K562 (cell line): ENCODE measurements at regions not wholly inside any gene's neighbourhood (a gene's known extent, or its start where the extent isn't known, plus 50 kb on each side); places are given as distances from the start of the nearest gene placed in this dataset.

Experiments used
- ATAC-seq: fragments of 200-7000 bp; cut with Tn5 transposase; 3 replicates; pipeline ENCODE4 v1.9.1; 2020; ENCODE audit warnings: moderate library complexity
- BruUV-seq: library from RNA; stranded (reverse); fragments of 400-500 nt; replicated peaks from 2 replicates; lab custom pipeline; 2021; lab: Mats Ljungman, UMichigan
- CTCF ChIA-PET: fragments of 300-600 bp; formaldehyde crosslinking; extraction: SDS; loops from one replicate; lab custom pipeline; 2021; ENCODE audit warnings: low intra/inter-chr PET ratio; lab: Yijun Ruan, JAX
- POLR2A ChIA-PET: fragments of 300-600, 350-650 bp; sonication (Branson Sonifier 250); formaldehyde crosslinking; extraction: SDS; loops from one replicate; lab custom pipeline; 2021; ENCODE audit warnings: antibody characterized with exemption, inconsistent platforms; lab: Yijun Ruan, JAX
- DNase-seq, 4 experiments: peaks; one replicate each; pipeline versions ENCODE4 v3.0.0 to v3.0.0-alpha.2; 2011 to 2018; ENCODE audit warnings: low spot score in 3 of 4, mixed read lengths in 3 of 4; ENCODE audit errors: extremely low read depth in 1 of 4
- FAIRE-seq: peaks from 2 replicates; lab custom pipeline; 2011; peaks lifted over from hg19 to GRCh38; lab: Jason Lieb, UNC
- H2AFZ ChIP-seq: 2 replicates; pipeline ENCODE4 v1.6.0; 2011; ENCODE audit warnings: low read depth, low read length, control low read depth, inconsistent platforms
- H3K27ac ChIP-seq: fragments of 200-600 bp; 3 replicates; pipeline ENCODE4 v1.8.0; 2011; ENCODE audit warnings: low read depth, mild to moderate bottlenecking, control low read depth, inconsistent platforms, low read length, moderate library complexity, mixed read lengths; ENCODE audit errors: extremely low read depth
- H3K27me3 ChIP-seq, 2 experiments: fragments of 300-600 bp in 1 of 2; 2 replicates in 1 of 2; 3 replicates in 1 of 2; pipeline versions ENCODE4 v1.6.0 to v1.8.0; 2011; ENCODE audit warnings: inconsistent platforms in 2 of 2, low read length in 2 of 2, mild to moderate bottlenecking in 1 of 2, mixed read lengths in 1 of 2, moderate library complexity in 1 of 2; ENCODE audit not compliant: control insufficient read depth in 2 of 2, insufficient read depth in 2 of 2
- H3K36me3 ChIP-seq: fragments of 300-600 bp; 3 replicates; pipeline ENCODE4 v1.8.0; 2011; ENCODE audit warnings: mild to moderate bottlenecking, low read length, inconsistent platforms; ENCODE audit not compliant: control insufficient read depth, insufficient read depth
- H3K4me1 ChIP-seq, 2 experiments: fragments of 200-600 bp in 1 of 2; replicated peaks in 1 of 2; 2 replicates in 1 of 2; 3 replicates in 1 of 2; pipeline versions ENCODE4 v1.5.1 to v1.8.0; 2011; ENCODE audit warnings: inconsistent platforms in 2 of 2, low read length in 2 of 2, mild to moderate bottlenecking in 1 of 2, mixed read lengths in 1 of 2, moderate library complexity in 1 of 2; ENCODE audit not compliant: control insufficient read depth in 2 of 2, insufficient read depth in 2 of 2
- H3K4me2 ChIP-seq: 2 replicates; pipeline ENCODE4 v1.6.1; 2011; ENCODE audit warnings: low read length, control low read depth, inconsistent platforms, mixed read lengths; ENCODE audit not compliant: insufficient read depth
- H3K4me3 ChIP-seq: fragments of 200-600 bp; sonication (generic), shearing (Covaris generic); 2 replicates; pipeline ENCODE4 v1.5.1; 2016; ENCODE audit warnings: control low read depth, inconsistent platforms
- H3K79me2 ChIP-seq: fragments of 200-600 bp; 3 replicates; pipeline ENCODE4 v1.8.0; 2011; ENCODE audit warnings: low read length, inconsistent platforms; ENCODE audit not compliant: control insufficient read depth, insufficient read depth
- H3K9ac ChIP-seq, 2 experiments: 2 replicates each; pipeline versions ENCODE4 v1.6.0 to v1.6.1; 2011; ENCODE audit warnings: low read depth in 2 of 2, low read length in 2 of 2, control low read depth in 1 of 2, inconsistent platforms in 1 of 2, mild to moderate bottlenecking in 1 of 2, mixed read lengths in 1 of 2; ENCODE audit not compliant: insufficient read depth in 1 of 2
- H3K9me1 ChIP-seq: one replicate; pipeline ENCODE4 v1.6.0; 2011; ENCODE audit warnings: inconsistent platforms, mild to moderate bottlenecking, low read length, moderate library complexity; ENCODE audit not compliant: control insufficient read depth, insufficient read depth
- H3K9me3 ChIP-seq: replicated peaks from 2 replicates; pipeline ENCODE4 v1.5.1; 2011; ENCODE audit warnings: low read depth, low read length, inconsistent platforms; ENCODE audit not compliant: control insufficient read depth, insufficient read depth
- H4K20me1 ChIP-seq: replicated peaks from 2 replicates; pipeline ENCODE4 v1.6.1; 2011; ENCODE audit warnings: low read length, inconsistent platforms, mixed read lengths; ENCODE audit not compliant: control insufficient read depth, insufficient read depth
- ILK ChIP-seq: fragments of 450-650 bp; IDR thresholded peaks from 2 replicates; pipeline ENCODE4 v1.6.1; 2016; ENCODE audit warnings: missing genetic modification characterization, low read depth, mild to moderate bottlenecking, missing compliant biosample characterization, moderate library complexity, borderline replicate concordance
- JUND ChIP-seq, 2 experiments: IDR thresholded peaks; 2 replicates in 1 of 2; 3 replicates in 1 of 2; pipeline ENCODE4 v1.6.1; 2011; ENCODE audit warnings: borderline replicate concordance in 2 of 2, low read depth in 2 of 2, low read length in 2 of 2, improper control_type of control experiment in 1 of 2, missing biosample characterization in 1 of 2, missing genetic modification characterization in 1 of 2, missing genetic modification reagents in 1 of 2
- MCM7 ChIP-seq, 2 experiments: fragments of 450-650 bp; IDR thresholded peaks; 2 replicates each; pipeline ENCODE4 v1.6.1; 2016 to 2018
- PTTG1 ChIP-seq: fragments of 450-650 bp; IDR thresholded peaks from 2 replicates; pipeline ENCODE4 v1.6.1; 2016; ENCODE audit warnings: low read depth, mild to moderate bottlenecking, missing genetic modification characterization, missing compliant biosample characterization
- PURB ChIP-seq: sonication (generic); formaldehyde crosslinking; IDR thresholded peaks from 2 replicates; pipeline ENCODE4 v1.9.0; 2021; ENCODE audit warnings: low read depth, mild to moderate bottlenecking, missing genetic modification reagents
- RFX5 ChIP-seq: IDR thresholded peaks from 2 replicates; pipeline ENCODE4 v1.6.1; 2011; ENCODE audit warnings: low read depth, mild to moderate bottlenecking, improper control_type of control experiment, low read length
- SLC30A9 ChIP-seq: fragments of 250-450 bp; sonication (Bioruptor Pico); IDR thresholded peaks from 2 replicates; pipeline ENCODE4 v1.8.0; 2022; ENCODE audit warnings: mild to moderate bottlenecking, moderate library complexity
- SRSF9 ChIP-seq: fragments of 200-400 bp; formaldehyde crosslinking; IDR thresholded peaks from 2 replicates; pipeline ENCODE4 v1.6.1; 2017; ENCODE audit warnings: low read depth, low read length, borderline replicate concordance
- TEAD4 ChIP-seq, 2 experiments: sonication (generic) in 1 of 2; formaldehyde crosslinking in 1 of 2; IDR thresholded peaks; 2 replicates each; pipeline versions ENCODE4 v1.6.1 to v1.8.0; 2012 to 2022; ENCODE audit warnings: borderline replicate concordance in 1 of 2, inconsistent platforms in 1 of 2, low read length in 1 of 2, mild to moderate bottlenecking in 1 of 2, missing genetic modification reagents in 1 of 2
- XRCC3 ChIP-seq: fragments of 450-650 bp; IDR thresholded peaks from 2 replicates; pipeline ENCODE4 v1.6.1; 2017; ENCODE audit warnings: mild to moderate bottlenecking, moderate library complexity
- ZC3H8 ChIP-seq: fragments of 450-650 bp; IDR thresholded peaks from 2 replicates; pipeline ENCODE4 v1.6.1; 2017
- ZFP1 ChIP-seq: fragments of 450-650 bp; formaldehyde crosslinking; IDR thresholded peaks from 2 replicates; pipeline ENCODE4 v1.4.0; 2020; ENCODE audit warnings: mild to moderate bottlenecking, mixed read lengths
- ZNF41 ChIP-seq: fragments of 250-450 bp; sonication (Bioruptor Pico); conservative IDR thresholded peaks from 2 replicates; pipeline ENCODE4 v1.4.0; 2020; ENCODE audit warnings: mild to moderate bottlenecking
- WGBS: fragments of 100-300 bp; shearing (Covaris generic); methylation state at CpG from one replicate; pipeline ENCODE4 v1.1.6; 2016; ENCODE audit warnings: low coverage, mixed read lengths; ENCODE audit not compliant: insufficient coverage; ENCODE audit errors: missing lambda C conversion rate; 5-methylcytosine and 5-hydroxymethylcytosine counted together
- in situ Hi-C: fragments of 300-500 bp; cut with MboI; formaldehyde crosslinking; loops from 4 replicates; pipeline ENCODE4 v1.15.0; 2018; ENCODE audit warnings: inconsistent platforms, mixed read lengths
- intact Hi-C: fragments of 100-400 bp; cut with micrococcal nuclease; formaldehyde crosslinking; loops from 2 replicates; pipeline ENCODE4 v1.14.2; 2022
- TF ChIP-seq, protein P1 (sequence below): fragments of 250-450 bp; sonication (Bioruptor Pico); IDR thresholded peaks from 2 replicates; pipeline ENCODE4 v1.9.0; 2021; ENCODE audit warnings: mild to moderate bottlenecking
- TF ChIP-seq, protein P2 (sequence below): fragments of 450-650 bp; formaldehyde crosslinking; conservative IDR thresholded peaks from 2 replicates; pipeline ENCODE4 v1.4.0; 2022; ENCODE audit warnings: mild to moderate bottlenecking, missing genetic modification characterization
- TF ChIP-seq, protein P3 (sequence below): sonication (generic); formaldehyde crosslinking; IDR thresholded peaks from 2 replicates; pipeline ENCODE4 v1.8.0; 2022; ENCODE audit warnings: mild to moderate bottlenecking, missing genetic modification reagents

DNA sequence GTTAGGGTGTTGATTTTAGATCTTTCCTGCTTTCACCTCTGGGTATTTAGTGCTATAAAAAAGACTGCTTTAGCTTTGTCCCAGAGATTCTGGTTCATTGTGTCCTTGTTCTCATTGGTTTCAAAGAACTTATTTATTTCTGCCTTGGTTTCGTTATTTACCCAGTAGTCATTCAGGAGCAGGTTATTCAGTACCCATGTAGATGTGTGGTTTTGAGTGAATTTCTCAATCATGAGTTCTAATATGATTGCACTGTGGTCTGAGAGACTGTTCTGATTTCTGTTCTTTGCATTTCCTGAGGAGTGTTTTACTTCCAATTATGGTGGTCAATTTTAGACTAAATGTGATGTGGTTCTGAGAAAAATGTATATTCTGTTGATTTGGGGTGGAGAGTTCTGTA, 167.1 kb upstream of the KYNU start:
- intact Hi-C loops (no loop called here), in situ Hi-C loops (no loop called here)
- Histone ChIP-seq H3K9me3 (no peaks in the 10 kb centered on the region), H3K4me1 (no peaks in the 10 kb centered on the region), H3K27ac (no peak overlapping the region), H3K4me2 (no peak overlapping the region), H3K4me3 (no peak overlapping the region), H3K27me3 (no peaks in the 10 kb centered on the region), H3K36me3 (no peaks in the 10 kb centered on the region), H4K20me1 (no peaks in the 10 kb centered on the region), H3K9ac (no peak overlapping the region), H3K79me2 (no peaks in the 10 kb centered on the region), H3K9me1 (no peaks in the 10 kb centered on the region), H2AFZ (no peak overlapping the region)
- ATAC-seq: no peak
- no TSS peak for BruUV-seq
- no peak for FAIRE-seq
- ChIA-PET CTCF (no interaction called here), POLR2A (no interaction called here)
- WGBS: 0% methylated on average over 1 of the region's 1 CpG
- TF ChIP-seq, protein P1, sequence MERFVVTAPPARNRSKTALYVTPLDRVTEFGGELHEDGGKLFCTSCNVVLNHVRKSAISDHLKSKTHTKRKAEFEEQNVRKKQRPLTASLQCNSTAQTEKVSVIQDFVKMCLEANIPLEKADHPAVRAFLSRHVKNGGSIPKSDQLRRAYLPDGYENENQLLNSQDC (CRISPR knock-in tag): no peak
- TF ChIP-seq PURB (CRISPR knock-in tag) (no peak), ZFP1 (CRISPR knock-in tag) (no peak), JUND (IDR thresholded peaks at IDR 0.05; ENCODE audit: borderline replicate concordance, low read depth, low read length) (no peak), JUND (tag; IDR thresholded peaks at IDR 0.05; ENCODE audit: borderline replicate concordance, low read depth, low read length) (no peak), ZC3H8 (no peak), MCM7 (IDR thresholded peaks at IDR 0.05) (no peak), SRSF9 (no peak), TEAD4 (IDR thresholded peaks at IDR 0.05; ENCODE audit: low read length) (no peak), TEAD4 (CRISPR knock-in tag; IDR thresholded peaks at IDR 0.05; ENCODE audit: borderline replicate concordance) (no peak), XRCC3 (no peak), ZNF41 (CRISPR knock-in tag) (no peak), PTTG1 (no peak), ILK (no peak), SLC30A9 (CRISPR knock-in tag) (no peak), RFX5 (no peak)
- TF ChIP-seq, protein P2, sequence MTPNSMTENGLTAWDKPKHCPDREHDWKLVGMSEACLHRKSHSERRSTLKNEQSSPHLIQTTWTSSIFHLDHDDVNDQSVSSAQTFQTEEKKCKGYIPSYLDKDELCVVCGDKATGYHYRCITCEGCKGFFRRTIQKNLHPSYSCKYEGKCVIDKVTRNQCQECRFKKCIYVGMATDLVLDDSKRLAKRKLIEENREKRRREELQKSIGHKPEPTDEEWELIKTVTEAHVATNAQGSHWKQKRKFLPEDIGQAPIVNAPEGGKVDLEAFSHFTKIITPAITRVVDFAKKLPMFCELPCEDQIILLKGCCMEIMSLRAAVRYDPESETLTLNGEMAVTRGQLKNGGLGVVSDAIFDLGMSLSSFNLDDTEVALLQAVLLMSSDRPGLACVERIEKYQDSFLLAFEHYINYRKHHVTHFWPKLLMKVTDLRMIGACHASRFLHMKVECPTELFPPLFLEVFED (CRISPR knock-in tag): no peak
- TF ChIP-seq, protein P3, sequence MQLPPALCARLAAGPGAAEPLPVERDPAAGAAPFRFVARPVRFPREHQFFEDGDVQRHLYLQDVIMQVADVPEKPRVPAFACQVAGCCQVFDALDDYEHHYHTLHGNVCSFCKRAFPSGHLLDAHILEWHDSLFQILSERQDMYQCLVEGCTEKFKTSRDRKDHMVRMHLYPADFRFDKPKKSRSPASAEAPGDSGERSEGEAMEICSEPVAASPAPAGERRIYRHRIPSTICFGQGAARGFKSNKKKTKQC: no peak
- DNase-seq: no peak
